ENCODE measurements at regions not wholly inside any gene's neighbourhood (a gene's known extent, or its start where the extent isn't known, plus 50 kb on each side); places are given as distances from the start of the nearest gene placed in this dataset.

DNA sequence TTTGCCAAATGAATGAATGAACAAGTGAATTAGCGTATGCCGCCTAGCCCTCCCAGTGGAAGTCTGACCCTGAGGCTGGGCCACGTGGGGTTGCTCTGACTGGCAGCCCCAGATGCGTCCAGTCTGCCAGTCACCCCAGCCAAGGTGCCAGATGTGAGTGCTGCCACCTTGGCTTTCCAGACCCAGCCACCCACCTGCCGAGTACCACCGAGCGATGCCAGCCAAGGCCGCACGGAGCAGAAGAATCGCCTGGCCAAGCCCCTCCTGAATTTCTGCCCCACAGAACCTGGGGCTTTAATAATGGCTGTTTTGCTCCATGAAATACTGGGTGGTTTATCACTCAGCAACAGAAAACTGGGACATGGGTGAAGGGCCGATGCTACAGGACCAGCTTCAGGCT, 59.3 kb downstream of the ADRA2C start:
- TF ChIP-seq, protein P1, sequence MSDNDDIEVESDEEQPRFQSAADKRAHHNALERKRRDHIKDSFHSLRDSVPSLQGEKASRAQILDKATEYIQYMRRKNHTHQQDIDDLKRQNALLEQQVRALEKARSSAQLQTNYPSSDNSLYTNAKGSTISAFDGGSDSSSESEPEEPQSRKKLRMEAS (IDR thresholded peaks at IDR 0.05; ENCODE audit: low read depth, low read length) = no peak
- TF ChIP-seq, protein P2, sequence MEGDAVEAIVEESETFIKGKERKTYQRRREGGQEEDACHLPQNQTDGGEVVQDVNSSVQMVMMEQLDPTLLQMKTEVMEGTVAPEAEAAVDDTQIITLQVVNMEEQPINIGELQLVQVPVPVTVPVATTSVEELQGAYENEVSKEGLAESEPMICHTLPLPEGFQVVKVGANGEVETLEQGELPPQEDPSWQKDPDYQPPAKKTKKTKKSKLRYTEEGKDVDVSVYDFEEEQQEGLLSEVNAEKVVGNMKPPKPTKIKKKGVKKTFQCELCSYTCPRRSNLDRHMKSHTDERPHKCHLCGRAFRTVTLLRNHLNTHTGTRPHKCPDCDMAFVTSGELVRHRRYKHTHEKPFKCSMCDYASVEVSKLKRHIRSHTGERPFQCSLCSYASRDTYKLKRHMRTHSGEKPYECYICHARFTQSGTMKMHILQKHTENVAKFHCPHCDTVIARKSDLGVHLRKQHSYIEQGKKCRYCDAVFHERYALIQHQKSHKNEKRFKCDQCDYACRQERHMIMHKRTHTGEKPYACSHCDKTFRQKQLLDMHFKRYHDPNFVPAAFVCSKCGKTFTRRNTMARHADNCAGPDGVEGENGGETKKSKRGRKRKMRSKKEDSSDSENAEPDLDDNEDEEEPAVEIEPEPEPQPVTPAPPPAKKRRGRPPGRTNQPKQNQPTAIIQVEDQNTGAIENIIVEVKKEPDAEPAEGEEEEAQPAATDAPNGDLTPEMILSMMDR (IDR thresholded peaks at IDR 0.05; ENCODE audit: low read depth, low read length) = no peak

Measured in NB4 (cell line).